SIG-M5 treated with dmso at 0.1 percent for 504 hours (cell line): ENCODE measurements at regions not wholly inside any gene's neighbourhood (a gene's known extent, or its start where the extent isn't known, plus 50 kb on each side); places are given as distances from the start of the nearest gene placed in this dataset.
"Not testable (repeated sequence)": the region's sequence is repeated elsewhere in the genome, so short reads cannot be mapped to it uniquely, and the experiment has no call there.

ENCODE experiments used
- DNase-seq: peaks from one replicate; lab custom pipeline; 2025; ENCODE audit not compliant: unreplicated experiment; lab: John Stamatoyannopoulos, UW

- no peak for DNase-seq
These were observed 211.1 kb upstream of the STT3B start for GRCh38 chr3:31321620-31322019.

GRCh38 chr3:31322460-31322859 is 210.3 kb upstream of the STT3B start:
- no peak for DNase-seq

- not testable (repeated sequence) for DNase-seq
These were observed 204.8 kb upstream of the STT3B start for GRCh38 chr3:31327826-31328357.

- no peak for DNase-seq
These were observed 201.4 kb upstream of the STT3B start for GRCh38 chr3:31331278-31331677.

- DNase-seq: no peak
These were observed 191.6 kb upstream of the STT3B start for GRCh38 chr3:31341130-31341529.

GRCh38 chr3:31343075-31343474 is 189.7 kb upstream of the STT3B start:
- no peak for DNase-seq

- DNase-seq: no peak
These were observed 187.1 kb upstream of the STT3B start for GRCh38 chr3:31345581-31345980.

- no peak for DNase-seq
These were observed 186.2 kb upstream of the STT3B start for GRCh38 chr3:31346542-31346979.

- DNase-seq: no peak
These were observed 183.6 kb upstream of the STT3B start for GRCh38 chr3:31349001-31349748.

- DNase-seq: no peak
These were observed 182.4 kb upstream of the STT3B start for GRCh38 chr3:31350307-31350706.

- DNase-seq: no peak
These were observed 180.4 kb upstream of the STT3B start for GRCh38 chr3:31352331-31352730.

GRCh38 chr3:31353166-31353565 is 179.6 kb upstream of the STT3B start:
- DNase-seq: no peak

GRCh38 chr3:31354373-31354772 is 178.4 kb upstream of the STT3B start:
- no peak for DNase-seq

- no peak for DNase-seq
These were observed 176.9 kb upstream of the STT3B start for GRCh38 chr3:31355807-31356206.

- DNase-seq: no peak
These were observed 175.8 kb upstream of the STT3B start for GRCh38 chr3:31356941-31357340.

- no peak for DNase-seq
These were observed 175.3 kb upstream of the STT3B start for GRCh38 chr3:31357451-31357850.

GRCh38 chr3:31358473-31359070 is 174.2 kb upstream of the STT3B start:
- no peak for DNase-seq

- no peak for DNase-seq
These were observed 171.1 kb upstream of the STT3B start for GRCh38 chr3:31361371-31362273.

- DNase-seq: no peak
These were observed 168.5 kb upstream of the STT3B start for GRCh38 chr3:31364188-31364587.

- DNase-seq: no peak
These were observed 168.0 kb upstream of the STT3B start for GRCh38 chr3:31364711-31365110.

- DNase-seq: no peak
These were observed 165.2 kb upstream of the STT3B start for GRCh38 chr3:31367518-31367917.
